ENCODE measurements at regions not wholly inside any gene's neighbourhood (a gene's known extent, or its start where the extent isn't known, plus 50 kb on each side); places are given as distances from the start of the nearest gene placed in this dataset.

DNA sequence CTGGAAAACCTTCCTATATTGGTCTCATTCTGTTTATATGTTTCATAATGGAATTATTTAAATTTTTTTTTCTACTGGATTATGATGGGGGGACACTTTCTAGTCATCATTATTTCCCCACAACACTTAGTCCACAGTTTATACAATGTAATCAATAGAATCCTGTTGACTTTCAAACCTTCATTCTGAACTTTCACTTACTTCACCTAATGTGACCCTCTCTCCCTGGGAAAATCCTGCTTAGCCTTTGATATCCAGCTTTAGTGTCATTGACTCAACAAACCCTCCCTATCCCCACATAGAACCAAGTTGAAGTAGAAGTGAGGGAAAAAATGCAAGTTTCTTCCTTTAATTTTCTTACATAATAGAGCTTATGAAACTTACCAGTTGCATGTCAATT lies 666.0 kb downstream of the MECOM start:
- no peak overlapping the region for H3K27ac ChIP-seq

GRCh38 chr3:168996622-168997021 lies 666.9 kb downstream of the MECOM start:
- DNase-seq (ENCODE audit: low spot score in 2 of 2), result no peak
- Histone ChIP-seq H3K9me3 (no peaks in the 10 kb centered on the region), H3K27me3 (no peaks in the 10 kb centered on the region), H3K27ac (no peak overlapping the region), H3K4me3 (no peak overlapping the region), H3K4me1 (no peaks in the 10 kb centered on the region), H3K36me3 (no peaks in the 10 kb centered on the region)
- intact Hi-C loops (cut with DNase I), result no loop called here
- TF ChIP-seq CTCF (IDR thresholded peaks at IDR 0.05), result no peak

More for the DNA sequence above, 666.0 kb downstream of the MECOM start:
- H3K27me3 ChIP-seq, result no peaks in the 10 kb centered on the region
- intact Hi-C loops (cut with DNase I), result no loop called here
- no peak overlapping the region for H3K4me3 ChIP-seq
- H3K36me3 ChIP-seq, result no peaks in the 10 kb centered on the region
- DNase-seq (ENCODE audit: low spot score in 2 of 2), result no peak
- TF ChIP-seq CTCF (IDR thresholded peaks at IDR 0.05), result no peak
- H3K9me3 ChIP-seq, result no peaks in the 10 kb centered on the region
- no peaks in the 10 kb centered on the region for H3K4me1 ChIP-seq

DNA sequence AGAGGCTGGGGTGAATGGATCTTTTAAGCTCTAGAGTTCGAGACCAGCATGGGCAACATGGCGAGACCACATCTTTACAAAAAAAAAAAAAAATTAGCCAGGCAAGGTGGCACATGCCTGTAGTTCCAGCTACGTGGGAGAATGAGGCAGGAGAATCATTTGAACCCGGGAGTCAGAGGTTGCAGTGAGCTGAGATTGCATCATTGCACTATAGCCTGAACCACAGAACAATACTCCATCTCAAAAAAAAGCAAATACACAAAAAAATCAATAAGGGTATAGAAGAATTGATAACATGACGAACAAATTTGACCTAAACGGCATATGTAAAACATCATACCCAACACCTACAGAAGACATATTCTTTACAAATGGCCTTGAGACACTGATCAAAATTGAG lies 668.4 kb downstream of the MECOM start:
- H3K27ac ChIP-seq, result no peak overlapping the region

GRCh38 chr3:168991803-168992202 lies 671.7 kb downstream of the MECOM start:
- Histone ChIP-seq H3K27ac (no peak overlapping the region), H3K36me3 (no peaks in the 10 kb centered on the region), H3K4me3 (no peak overlapping the region), H3K9me3 (no peaks in the 10 kb centered on the region), H3K4me1 (no peaks in the 10 kb centered on the region), H3K27me3 (no peaks in the 10 kb centered on the region)
- no peak for DNase-seq (ENCODE audit: low spot score in 2 of 2)
- TF ChIP-seq CTCF (IDR thresholded peaks at IDR 0.05), result no peak
- intact Hi-C loops (cut with DNase I), result no loop called here

More for the DNA sequence above, 668.4 kb downstream of the MECOM start:
- no peaks in the 10 kb centered on the region for H3K36me3 ChIP-seq
- no peaks in the 10 kb centered on the region for H3K9me3 ChIP-seq
- intact Hi-C loops (cut with DNase I), result no loop called here
- no peak for DNase-seq (ENCODE audit: low spot score in 2 of 2)
- H3K27me3 ChIP-seq, result no peaks in the 10 kb centered on the region
- TF ChIP-seq CTCF (IDR thresholded peaks at IDR 0.05), result no peak
- H3K4me3 ChIP-seq, result no peak overlapping the region
- H3K4me1 ChIP-seq, result no peaks in the 10 kb centered on the region

GRCh38 chr3:168990621-168991020 lies 672.9 kb downstream of the MECOM start:
- H3K27ac ChIP-seq, result no peak overlapping the region
- no peak for DNase-seq (ENCODE audit: low spot score in 2 of 2)
- H3K36me3 ChIP-seq, result no peaks in the 10 kb centered on the region
- no peaks in the 10 kb centered on the region for H3K27me3 ChIP-seq
- no peak for TF ChIP-seq CTCF (IDR thresholded peaks at IDR 0.05)
- no peak overlapping the region for H3K4me3 ChIP-seq
- intact Hi-C loops (cut with DNase I), result no loop called here
- no peaks in the 10 kb centered on the region for H3K4me1 ChIP-seq
- H3K9me3 ChIP-seq, result no peaks in the 10 kb centered on the region

DNA sequence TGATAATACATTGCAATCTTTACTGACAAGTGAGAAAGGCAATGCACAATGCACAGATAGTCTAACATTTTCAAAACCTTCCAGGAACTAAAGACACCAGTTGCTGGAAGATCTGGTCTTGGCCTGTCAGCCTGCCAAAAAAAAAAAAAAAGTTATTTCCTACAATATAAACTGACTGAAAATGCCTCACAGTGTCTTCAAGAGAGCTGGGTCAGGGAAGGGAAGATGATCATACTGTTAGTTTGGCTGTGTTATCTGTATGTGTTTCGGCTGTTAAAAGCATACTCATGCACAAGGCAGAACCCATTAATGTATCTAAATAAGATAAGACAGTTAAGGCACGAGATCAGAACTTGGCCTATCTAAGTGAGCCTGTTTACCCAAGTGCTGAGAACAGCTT lies 673.4 kb downstream of the MECOM start:
- no peaks in the 10 kb centered on the region for H3K9me3 ChIP-seq
- no peak for TF ChIP-seq CTCF (IDR thresholded peaks at IDR 0.05)
- no peak for DNase-seq (ENCODE audit: low spot score in 2 of 2)
- no peak overlapping the region for H3K27ac ChIP-seq
- H3K27me3 ChIP-seq, result no peaks in the 10 kb centered on the region
- no peaks in the 10 kb centered on the region for H3K4me1 ChIP-seq
- H3K4me3 ChIP-seq, result no peak overlapping the region
- H3K36me3 ChIP-seq, result no peaks in the 10 kb centered on the region
- intact Hi-C loops (cut with DNase I), result no loop called here
